ENCODE measurements at regions not wholly inside any gene's neighbourhood (a gene's known extent, or its start where the extent isn't known, plus 50 kb on each side); places are given as distances from the start of the nearest gene placed in this dataset.

DNA sequence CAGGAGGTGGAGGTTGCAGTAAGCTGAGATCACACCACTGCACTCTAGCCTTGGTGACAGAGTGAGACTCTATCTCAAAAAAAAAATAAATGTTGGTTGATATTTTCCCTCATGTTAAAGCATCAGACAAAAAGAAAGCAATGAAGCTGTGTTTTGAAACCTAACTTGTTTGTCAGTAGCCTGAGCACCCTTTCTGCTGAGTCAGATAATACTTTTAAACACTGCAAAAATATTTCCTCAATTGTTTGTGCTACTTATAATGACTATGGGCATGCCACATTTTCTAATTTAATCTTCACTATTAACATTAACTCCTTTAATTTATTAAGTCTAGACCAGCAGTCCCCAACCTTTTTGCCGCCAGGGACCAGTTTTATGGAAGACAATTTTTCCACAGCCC lies 236.3 kb upstream of the AGAP1 start:
- intact Hi-C loops (cut with micrococcal nuclease) = no loop called here

DNA sequence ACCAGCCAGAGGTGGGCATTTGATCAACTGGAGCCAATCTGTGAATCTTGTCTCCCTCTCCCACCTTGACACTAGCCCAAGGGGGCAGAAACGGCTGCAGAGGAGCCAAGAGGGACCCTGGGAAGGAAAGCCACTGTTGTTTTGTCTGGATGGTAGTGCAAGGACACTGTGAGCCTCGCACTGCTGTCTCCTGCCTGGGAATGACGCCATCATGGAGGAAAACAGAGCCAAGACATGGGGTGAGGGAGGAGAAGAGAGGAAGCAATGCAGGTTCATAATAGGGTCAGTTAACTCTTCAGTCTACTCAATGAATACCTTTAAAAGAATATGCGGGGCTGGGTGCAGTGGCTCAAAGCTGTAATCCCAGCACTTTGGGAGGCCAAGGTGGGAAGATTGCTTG lies 231.1 kb upstream of the AGAP1 start:
- intact Hi-C loops (cut with micrococcal nuclease) = no loop called here

DNA sequence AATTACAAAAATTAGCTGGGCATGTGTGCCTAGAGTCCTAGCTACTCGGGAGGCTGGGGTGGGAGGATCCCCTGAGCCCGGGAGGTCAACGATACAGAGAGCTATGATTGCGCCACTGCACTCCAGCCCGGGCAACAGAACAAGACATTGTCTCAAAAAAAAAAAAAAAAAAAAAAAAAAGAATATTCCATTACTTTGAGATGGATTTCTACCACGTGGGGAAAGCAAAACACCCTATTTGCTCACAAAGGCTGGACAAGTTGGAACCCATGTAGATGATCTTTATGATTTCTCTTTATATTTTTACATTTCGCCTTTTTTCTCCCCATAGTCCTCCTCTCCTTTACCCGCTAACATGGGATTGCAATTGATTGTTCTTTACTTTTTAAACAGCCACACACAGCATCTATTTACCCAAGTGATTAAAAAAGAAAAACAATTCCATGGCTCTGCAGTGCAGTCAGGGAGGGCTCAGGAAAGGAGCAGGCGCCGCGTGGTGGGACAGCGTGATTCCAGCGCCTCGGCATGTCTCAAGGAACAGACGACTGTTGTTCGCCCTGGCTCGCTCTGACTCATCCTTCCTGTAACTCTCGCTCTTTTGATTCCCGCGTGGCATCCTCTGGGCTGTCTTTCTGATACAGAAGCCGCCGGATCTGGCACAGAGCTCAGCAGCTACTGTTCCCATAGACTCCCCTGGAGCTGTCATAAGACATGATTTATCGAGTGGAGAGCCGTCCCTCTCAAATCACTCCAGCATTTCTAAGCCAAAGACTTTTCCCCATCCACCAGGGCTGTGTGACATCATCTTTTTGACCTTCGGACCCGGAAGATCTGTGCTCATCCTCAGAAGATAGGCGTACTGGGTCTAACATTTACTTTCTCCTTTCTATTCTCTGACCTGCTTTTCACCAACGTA lies 230.4 kb upstream of the AGAP1 start:
- intact Hi-C loops (cut with micrococcal nuclease) = no loop called here

DNA sequence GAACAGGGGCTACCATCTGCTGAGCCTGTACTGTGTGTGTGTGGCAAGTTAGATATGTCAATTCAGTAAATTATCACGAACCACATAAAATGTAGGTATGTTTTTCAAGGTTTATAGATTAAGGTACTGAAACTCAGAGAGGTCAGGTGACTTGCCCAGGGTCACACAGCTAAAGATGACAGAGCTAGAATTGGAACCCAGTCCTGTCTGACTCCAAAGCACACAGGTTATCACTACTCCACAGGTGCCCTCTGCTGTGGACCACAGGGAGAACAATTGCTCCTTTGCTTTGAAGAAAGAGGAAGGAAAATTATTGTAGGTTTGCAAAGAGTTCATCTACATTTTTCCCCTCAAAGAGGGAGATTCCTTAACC lies 229.7 kb upstream of the AGAP1 start:
- intact Hi-C loops (cut with micrococcal nuclease) = no loop called here

DNA sequence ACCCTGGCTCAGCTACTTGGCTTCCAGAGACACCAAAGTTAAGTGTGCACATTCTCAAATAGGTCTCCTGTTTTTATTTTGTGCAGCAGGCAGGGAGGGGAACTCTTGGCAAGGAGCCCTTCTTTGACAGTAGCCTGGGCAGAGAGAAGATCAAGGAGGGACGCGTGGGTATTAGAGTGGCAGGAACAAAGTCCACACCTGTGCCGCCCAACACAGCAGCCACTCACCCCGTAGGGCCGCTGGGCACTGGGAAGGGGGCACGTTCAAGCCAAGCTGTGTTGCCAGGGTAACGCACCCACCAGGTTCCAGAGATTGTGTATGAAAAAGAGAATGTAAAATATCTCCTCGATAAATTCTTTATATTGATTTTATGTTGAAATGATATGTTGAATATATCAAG lies 229.3 kb upstream of the AGAP1 start:
- intact Hi-C loops (cut with micrococcal nuclease) = no loop called here

DNA sequence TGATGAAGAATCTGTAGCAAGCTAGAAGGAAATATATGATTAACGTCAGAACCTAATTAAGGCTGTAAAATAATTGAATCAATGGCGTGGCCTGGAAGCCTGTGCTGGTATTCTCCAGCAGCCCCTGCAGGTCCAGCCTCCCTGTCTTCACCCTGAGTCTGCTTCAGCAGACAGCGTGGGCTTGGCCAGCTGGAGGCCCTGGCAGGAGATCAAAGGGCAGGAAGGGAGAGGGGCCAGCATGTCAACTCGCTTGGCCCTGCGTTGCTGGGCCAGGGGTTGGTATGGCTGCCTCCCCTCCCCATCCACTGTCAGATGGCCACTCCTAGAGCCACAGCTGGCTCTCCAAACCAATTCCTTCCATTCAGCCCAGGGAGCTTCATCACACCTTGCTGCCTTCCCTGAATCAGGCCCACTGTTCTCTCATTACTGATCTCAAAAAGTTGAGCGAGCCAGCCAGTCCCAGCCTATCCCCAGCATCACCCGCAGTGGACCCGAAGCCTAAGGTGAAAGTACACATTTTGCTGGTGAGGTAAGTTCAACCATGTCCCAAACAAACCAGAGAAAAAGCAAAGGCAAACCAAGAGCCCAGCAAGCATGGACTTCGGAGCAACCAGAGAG lies 228.4 kb upstream of the AGAP1 start:
- intact Hi-C loops (cut with micrococcal nuclease) = no loop called here

DNA sequence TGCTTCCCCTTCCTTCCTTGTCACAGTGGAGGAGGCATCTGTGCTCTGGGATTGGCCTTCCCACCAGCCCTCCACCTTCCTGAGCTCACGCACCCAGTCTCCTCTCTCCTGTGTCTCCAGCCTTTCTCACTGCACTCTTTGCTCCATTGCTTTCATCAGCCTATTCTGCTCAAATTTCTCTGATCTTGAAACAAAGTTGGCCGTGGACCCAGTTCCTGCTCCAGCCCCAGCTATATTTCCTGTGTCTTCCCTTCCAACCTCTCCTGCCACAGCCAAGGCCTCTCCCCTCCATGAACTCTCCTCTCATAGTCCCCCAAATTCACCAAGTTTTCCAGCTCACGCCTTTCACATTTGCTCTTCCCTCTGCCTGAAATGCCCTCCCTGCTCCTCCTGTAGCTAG lies 226.6 kb upstream of the AGAP1 start:
- intact Hi-C loops (cut with micrococcal nuclease) = no loop called here

DNA sequence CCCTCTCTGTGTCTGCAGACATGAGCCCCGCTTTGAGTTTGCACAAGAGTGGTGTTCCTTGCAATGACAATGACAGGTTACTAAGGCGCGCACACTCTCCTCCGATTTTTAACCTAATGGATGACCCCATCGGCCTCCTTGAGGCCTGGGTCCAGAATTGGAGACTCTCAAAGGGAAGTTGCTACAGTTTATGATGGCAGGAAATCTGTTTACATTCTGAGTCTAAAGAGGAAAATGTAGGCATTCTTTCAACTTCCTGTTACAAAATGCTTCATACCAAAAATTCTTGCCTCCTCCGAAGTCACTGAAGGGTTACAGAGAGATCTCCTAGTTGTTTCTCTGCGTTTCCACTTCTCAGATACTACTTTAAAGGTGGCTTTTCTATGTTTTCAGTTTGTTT lies 225.3 kb upstream of the AGAP1 start:
- intact Hi-C loops (cut with micrococcal nuclease) = no loop called here

DNA sequence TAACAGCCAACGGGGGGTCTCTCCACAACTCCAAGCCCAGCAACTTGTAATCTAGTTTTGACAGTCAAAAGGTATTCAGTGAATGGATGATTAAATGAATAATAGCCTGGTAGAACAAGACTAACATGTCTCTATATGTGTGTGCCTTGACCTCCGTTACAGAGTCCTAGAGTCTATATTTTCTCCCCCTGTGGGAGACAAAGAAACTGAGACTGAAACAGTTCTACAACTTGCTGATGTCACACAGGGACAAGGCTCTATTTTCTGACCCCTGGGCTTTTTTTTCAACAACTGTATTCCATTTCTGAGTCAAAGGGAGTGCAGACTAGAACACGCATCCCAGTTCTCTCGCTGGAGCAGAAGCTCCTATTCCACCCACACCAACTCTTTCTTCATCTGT lies 223.6 kb upstream of the AGAP1 start:
- intact Hi-C loops (cut with micrococcal nuclease) = no loop called here

DNA sequence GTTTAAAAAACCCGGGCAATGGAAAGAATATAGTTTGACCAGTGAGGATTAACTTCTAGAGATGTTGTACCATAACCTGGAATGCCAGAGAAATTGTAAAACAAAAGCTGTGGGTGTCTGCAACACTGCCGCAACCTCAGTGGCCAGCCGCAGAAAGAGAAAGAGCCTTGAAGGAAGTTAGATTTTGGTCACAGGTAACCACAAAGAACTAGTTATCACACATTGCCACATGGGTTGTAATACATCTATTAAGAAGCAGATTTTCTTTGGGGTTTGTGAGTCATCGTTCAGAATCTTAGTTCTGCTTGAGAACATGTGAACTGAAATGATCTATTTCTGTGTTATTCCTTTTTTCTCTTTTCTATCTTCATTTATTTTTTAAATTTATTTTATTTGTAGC lies 222.9 kb upstream of the AGAP1 start:
- intact Hi-C loops (cut with micrococcal nuclease) = no loop called here

DNA sequence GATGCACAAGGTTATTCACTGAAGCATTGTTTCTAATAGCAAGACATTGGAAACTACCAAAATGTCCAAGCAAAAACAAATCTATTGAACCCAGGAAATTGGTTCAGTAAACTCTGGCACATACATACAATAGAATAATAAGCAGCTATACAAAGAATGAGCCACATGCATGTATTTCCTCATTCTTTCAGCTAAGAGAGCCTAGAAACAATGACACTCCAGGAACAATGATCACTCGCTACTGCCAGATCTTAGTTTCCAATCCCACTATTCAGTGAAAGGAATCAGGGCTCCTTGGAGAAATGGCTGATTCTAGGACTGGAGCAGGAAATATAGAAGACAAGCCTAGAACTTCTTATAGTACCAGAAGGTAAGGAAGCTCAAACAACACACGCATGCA lies 221.9 kb upstream of the AGAP1 start:
- intact Hi-C loops (cut with micrococcal nuclease) = no loop called here

DNA sequence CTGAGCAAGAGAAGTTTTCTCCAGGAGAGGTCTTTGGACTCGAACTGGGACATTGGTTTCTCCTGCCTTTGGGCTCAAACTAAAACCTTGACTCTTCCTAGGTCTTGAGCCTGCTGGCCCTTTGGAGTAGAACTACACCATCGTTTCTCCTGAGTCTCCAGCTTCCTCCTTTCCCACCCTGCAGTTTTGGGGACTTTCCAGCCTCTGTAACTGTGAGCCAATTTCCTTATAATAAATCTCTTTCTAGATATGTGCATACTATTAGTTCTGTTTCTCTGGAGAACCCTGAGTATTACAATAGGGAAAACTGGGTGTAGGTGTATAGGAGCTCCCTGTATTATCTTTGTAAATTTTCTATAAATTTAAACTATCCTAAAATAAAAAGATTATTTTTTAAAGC lies 219.8 kb upstream of the AGAP1 start:
- intact Hi-C loops (cut with micrococcal nuclease) = no loop called here

DNA sequence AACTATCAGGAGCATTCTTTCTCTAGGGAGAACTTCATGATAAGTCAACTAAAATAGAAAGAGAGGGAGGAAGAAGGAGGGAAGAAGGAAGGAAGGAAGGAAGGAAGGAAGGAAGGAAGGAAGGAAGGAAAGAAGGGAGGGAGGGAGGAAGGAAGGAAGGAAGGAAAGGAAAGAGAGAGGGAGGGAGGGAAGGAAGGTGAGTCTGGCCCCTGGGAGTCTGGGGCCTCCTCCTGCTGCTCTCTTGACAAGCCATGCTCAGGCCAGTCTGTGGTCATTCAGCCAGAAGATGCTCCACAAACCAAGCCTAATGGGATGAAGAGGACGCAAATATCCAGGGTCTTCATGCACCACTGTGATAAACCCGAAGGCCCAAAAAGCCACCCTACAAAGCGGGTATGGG lies 216.4 kb upstream of the AGAP1 start:
- intact Hi-C loops (cut with micrococcal nuclease) = no loop called here

DNA sequence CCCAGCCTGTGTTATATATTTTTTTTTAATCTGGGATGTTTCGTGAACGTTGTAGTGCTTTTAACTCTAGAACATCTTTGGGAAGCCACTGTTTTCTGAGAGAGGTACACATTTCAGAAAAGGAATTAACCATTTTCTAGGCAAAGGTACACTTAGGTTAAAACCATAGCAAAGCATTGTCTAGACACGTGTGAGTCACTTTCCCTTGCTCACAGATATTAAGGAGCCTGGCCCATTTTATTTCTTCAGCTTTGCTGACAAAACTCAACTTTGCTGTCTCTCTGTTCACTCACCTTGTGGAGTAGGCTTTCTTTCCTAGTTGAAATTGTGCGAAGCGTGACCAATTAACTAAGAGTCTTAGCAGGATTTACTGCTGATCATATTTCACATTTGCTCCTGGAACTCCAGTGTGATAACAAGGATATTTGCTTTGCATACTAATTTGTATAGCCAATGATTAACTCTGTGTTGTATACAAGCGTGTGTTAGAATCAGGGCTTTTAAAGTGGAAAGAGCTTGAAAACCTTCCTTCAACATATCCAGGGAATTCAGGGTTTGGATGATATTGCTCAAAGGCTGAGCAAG lies 215.0 kb upstream of the AGAP1 start:
- intact Hi-C loops (cut with micrococcal nuclease) = no loop called here

DNA sequence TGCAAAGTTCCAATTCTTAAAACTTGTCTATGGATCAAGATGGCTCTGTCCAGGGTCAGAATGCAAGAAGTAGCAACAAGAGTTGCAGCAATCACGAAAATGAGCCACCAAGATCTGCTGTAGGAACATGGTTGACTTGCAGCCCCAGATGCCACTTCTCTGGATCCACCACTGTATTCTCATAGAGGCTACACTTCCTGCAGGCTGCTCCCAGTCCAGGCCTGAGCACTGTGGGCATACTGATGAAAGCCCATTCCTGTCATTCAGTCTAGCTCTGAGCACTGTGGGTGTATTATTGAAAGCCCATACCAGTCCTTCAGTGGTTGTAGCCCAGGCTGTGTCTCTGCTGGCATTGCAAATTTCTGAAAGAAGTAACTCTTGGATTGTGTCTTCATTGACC lies 213.9 kb upstream of the AGAP1 start:
- intact Hi-C loops (cut with micrococcal nuclease) = no loop called here

DNA sequence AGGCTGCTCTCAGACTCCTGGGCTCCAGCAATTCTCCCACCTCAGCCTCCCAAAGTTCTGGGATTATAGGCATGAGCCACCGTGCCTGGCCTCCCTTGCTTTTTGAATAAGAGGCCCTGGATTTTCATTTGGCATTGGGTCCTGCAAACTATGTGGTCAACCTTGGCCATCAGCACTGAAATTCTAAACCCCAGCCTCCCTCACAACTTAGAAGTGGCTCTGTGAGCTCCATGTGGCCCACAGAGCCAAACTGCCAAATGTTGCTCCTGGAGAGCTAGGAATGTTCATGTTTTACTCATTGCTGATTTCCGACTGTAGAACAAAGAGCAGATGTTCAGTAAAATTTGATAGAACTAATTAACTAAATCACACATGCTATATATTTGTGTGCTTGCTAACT lies 210.6 kb upstream of the AGAP1 start:
- intact Hi-C loops (cut with micrococcal nuclease) = no loop called here

DNA sequence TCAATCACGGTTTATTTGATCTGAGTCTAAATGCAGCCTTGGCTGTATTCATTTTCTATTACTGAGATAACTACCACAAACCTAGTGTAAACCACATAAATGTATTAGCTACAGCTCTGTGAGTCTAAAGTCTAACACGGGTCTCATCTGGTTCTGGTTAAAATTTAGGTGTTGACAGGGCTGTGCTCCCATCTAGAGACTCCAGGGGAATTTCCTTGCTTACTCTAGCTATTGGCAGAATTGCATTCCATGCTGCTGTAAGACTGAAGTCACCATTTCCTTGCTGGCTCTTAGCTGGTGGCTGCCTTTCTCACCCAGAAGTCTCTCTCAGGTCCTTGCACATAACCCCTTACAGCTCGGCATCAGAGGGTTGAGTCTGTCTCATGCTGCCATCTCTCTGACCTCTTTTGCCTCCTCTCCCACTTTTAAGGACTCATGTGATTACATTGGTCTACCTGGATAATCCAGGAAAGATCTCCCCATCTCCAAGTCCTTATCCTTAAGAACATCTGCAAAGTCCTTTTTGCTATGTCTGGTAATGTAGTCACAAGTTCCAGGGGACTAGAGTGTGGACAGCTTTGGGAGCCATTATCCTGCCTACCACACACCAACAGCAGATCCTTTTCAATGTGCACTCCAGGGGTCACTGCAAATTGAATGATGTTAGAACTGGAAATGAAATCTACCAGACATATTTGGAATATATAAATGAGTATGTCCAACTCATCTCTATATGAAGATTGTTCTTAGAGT lies 207.0 kb upstream of the AGAP1 start:
- intact Hi-C loops (cut with micrococcal nuclease) = no loop called here

DNA sequence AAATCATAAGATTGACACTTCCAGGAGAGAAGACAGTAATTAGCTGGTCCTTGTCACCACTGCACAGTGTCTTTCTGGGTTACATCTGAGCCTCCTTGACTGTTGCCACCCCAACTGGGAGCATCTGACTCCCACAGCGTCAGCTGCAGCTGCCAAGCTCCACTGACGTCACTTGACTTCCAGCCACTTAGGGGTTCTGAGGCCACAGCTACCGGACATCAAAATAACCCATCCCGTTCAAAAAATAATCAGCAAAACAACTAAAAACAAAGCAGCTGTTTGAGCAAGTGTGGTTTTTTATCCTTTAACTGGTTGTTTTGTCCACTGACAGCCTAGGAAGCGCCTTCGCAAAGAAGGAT lies 206.5 kb upstream of the AGAP1 start:
- intact Hi-C loops (cut with micrococcal nuclease) = no loop called here

DNA sequence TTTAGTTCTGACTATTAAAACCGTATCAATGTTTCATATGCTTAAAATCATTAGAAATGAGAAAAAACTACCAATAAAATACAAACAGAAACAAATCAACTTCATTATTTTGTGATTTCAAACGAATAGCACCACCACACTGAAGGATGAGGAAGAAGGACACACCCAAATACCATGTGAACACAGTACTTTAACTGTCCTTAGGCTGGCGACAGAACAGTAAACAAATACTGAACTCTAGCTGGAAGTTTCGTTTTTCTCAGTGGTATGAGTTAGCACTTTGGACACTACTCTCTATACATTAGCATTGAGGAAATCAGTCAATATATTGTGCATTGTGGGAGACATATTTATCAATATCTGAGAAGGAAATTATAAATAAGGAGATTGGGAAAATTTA lies 202.4 kb upstream of the AGAP1 start:
- intact Hi-C loops (cut with micrococcal nuclease) = no loop called here

DNA sequence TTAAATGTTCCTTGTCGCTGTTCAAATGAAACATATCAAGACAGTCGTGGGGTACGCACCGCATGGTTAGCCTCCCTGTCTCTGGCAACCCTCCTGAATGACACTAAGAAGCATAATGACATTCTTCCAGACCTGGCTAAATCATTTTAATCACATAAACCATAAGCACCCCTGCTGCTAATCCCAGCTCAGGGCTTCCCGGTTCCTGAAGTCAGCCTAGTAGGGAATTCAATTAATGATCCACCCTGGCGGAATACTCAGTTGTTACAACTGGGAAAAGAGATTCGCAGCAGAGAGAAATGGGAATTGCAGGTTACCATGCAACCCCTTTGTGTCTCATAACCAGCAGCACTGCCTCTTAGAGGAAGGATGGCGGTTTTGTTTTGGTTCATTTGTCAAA lies 200.8 kb upstream of the AGAP1 start:
- intact Hi-C loops (cut with micrococcal nuclease) = no loop called here

DNA sequence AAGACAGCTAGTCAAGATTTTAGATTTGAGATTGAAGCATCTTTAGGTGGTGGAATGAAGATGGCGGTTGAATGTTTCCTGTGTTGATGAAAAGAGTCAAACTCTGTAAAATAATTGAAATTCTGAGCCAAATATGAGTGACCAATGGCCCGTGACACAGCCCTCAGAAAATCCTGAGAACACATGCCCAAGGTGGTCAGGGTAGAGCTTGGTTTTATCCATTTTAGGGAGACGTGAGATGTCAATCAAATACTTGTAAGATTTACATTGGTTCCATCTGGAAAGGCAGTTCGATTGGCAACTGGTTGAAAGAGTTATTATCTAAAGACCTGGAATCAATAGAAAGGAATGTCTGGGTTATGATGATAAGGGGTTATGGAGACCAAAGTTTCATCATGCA lies 198.0 kb upstream of the AGAP1 start:
- intact Hi-C loops (cut with micrococcal nuclease) = no loop called here
